PC-9 (cell line): ENCODE measurements at regions not wholly inside any gene's neighbourhood (a gene's known extent, or its start where the extent isn't known, plus 50 kb on each side); places are given as distances from the start of the nearest gene placed in this dataset.

Source experiments
- CTCF ChIP-seq: fragments of 200-600 bp; sonication (generic); conservative IDR thresholded peaks from 2 replicates; pipeline ENCODE4 v1.6.1; 2017; ENCODE audit warnings: mixed run types, antibody characterized with exemption, mild to moderate bottlenecking, moderate library complexity
- EZH2 ChIP-seq: fragments of 200-600 bp; sonication (generic); IDR thresholded peaks from 2 replicates; pipeline ENCODE4 v1.8.0; 2017; ENCODE audit warnings: antibody characterized with exemption, low read depth

- TF ChIP-seq CTCF (no peak), EZH2 (no peak)
Measured at GRCh38 chr9:18106006-18106560, 367.9 kb upstream of the ADAMTSL1 start.
